DMS153 (cell line): ENCODE measurements at regions not wholly inside any gene's neighbourhood (a gene's known extent, or its start where the extent isn't known, plus 50 kb on each side); places are given as distances from the start of the nearest gene placed in this dataset.
A peak's percentile ranks its signal among the peaks of the same experiment; 100 is the strongest.
"Not testable (repeated sequence)": the region's sequence is repeated elsewhere in the genome, so short reads cannot be mapped to it uniquely, and the experiment has no call there.

Source experiments
- DNase-seq: peaks from one replicate; lab custom pipeline; 2025; lab: John Stamatoyannopoulos, UW

GRCh38 chr1:105122041-105122440, 1372.3 kb downstream of the AMY1C start:
- DNase-seq: no peak

GRCh38 chr1:105137543-105138457, 1388.1 kb downstream of the AMY1C start:
- peak; percentile 61 for DNase-seq

- peak; percentile 64 for DNase-seq
Measured at GRCh38 chr1:105138458-105138893, 1388.8 kb downstream of the AMY1C start.

GRCh38 chr1:105172788-105173187, 1423.1 kb downstream of the AMY1C start:
- DNase-seq: no peak

- no peak for DNase-seq
Measured at GRCh38 chr1:105180789-105181188, 1431.1 kb downstream of the AMY1C start.

- no peak for DNase-seq
Measured at GRCh38 chr1:105204836-105205371, 1455.2 kb downstream of the AMY1C start.

- no peak for DNase-seq
Measured at GRCh38 chr1:105208581-105208980, 1458.9 kb downstream of the AMY1C start.

- DNase-seq: no peak
Measured at GRCh38 chr1:105210747-105211146, 1461.0 kb downstream of the AMY1C start.

- DNase-seq: no peak
Measured at GRCh38 chr1:105231378-105231777, 1481.7 kb downstream of the AMY1C start.

GRCh38 chr1:105243411-105243810, 1493.7 kb downstream of the AMY1C start:
- DNase-seq: no peak

- DNase-seq: no peak
Measured at GRCh38 chr1:105243969-105244368, 1494.3 kb downstream of the AMY1C start.

GRCh38 chr1:105254906-105255305, 1505.2 kb downstream of the AMY1C start:
- DNase-seq: no peak

GRCh38 chr1:105260001-105260400, 1510.3 kb downstream of the AMY1C start:
- DNase-seq: peak; percentile 48

- DNase-seq: no peak
Measured at GRCh38 chr1:105270966-105271365, 1521.3 kb downstream of the AMY1C start.

GRCh38 chr1:105272376-105272775, 1522.7 kb downstream of the AMY1C start:
- DNase-seq: not testable (repeated sequence)

- no peak for DNase-seq
Measured at GRCh38 chr1:105294838-105295237, 1545.1 kb downstream of the AMY1C start.

GRCh38 chr1:105310063-105310462, 1560.4 kb downstream of the AMY1C start:
- no peak for DNase-seq

GRCh38 chr1:105317976-105318375, 1568.3 kb downstream of the AMY1C start:
- no peak for DNase-seq

- no peak for DNase-seq
Measured at GRCh38 chr1:105326886-105327285, 1577.2 kb downstream of the AMY1C start.

GRCh38 chr1:105337420-105337819, 1587.7 kb downstream of the AMY1C start:
- DNase-seq: peak; percentile 77

GRCh38 chr1:105343317-105343716, 1593.6 kb downstream of the AMY1C start:
- DNase-seq: no peak

GRCh38 chr1:105359457-105359856, 1609.8 kb downstream of the AMY1C start:
- DNase-seq: no peak

- no peak for DNase-seq
Measured at GRCh38 chr1:105362438-105362837, 1612.7 kb downstream of the AMY1C start.
